Stimulated activated naive CD8-positive, alpha-beta T cell treated with anti-CD3 and anti-CD28 coated beads, Interleukin-15, amount 100 ng/mL, for 72 hours (primary cell): ENCODE measurements at regions not wholly inside any gene's neighbourhood (a gene's known extent, or its start where the extent isn't known, plus 50 kb on each side); places are given as distances from the start of the nearest gene placed in this dataset.

Experiments
- ATAC-seq: fragments of 150-1000 bp; cut with Tn5 transposase; 2 replicates; pipeline ENCODE4 v1.10.0; 2021; ENCODE audit warnings: mild to moderate bottlenecking, moderate library complexity
- DNase-seq, 2 donors: peaks; one replicate each; pipeline ENCODE4 v3.0.0; 2021 to 2022
- H3K27ac Mint-ChIP-seq, 2 donors: one replicate each; pipeline ENCODE4 v1.8.0; 2022; ENCODE audit warnings: mild to moderate bottlenecking in 2 of 2, mixed read lengths in 2 of 2, moderate library complexity in 2 of 2
- H3K27me3 Mint-ChIP-seq: one replicate; pipeline ENCODE4 v1.8.0; 2022; ENCODE audit warnings: mixed read lengths
- H3K4me1 Mint-ChIP-seq: one replicate; pipeline ENCODE4 v1.8.0; 2022; ENCODE audit warnings: mild to moderate bottlenecking, mixed read lengths
- H3K4me3 Mint-ChIP-seq, 2 donors: one replicate each; pipeline ENCODE4 v1.8.0; 2022; ENCODE audit warnings: mild to moderate bottlenecking in 2 of 2, mixed read lengths in 2 of 2, moderate library complexity in 1 of 2
- H3K9me3 Mint-ChIP-seq, 2 donors: one replicate each; pipeline ENCODE4 v1.8.0; 2022; ENCODE audit warnings: mixed read lengths in 2 of 2

- Mint-ChIP-seq H3K27me3 (peaks cover 40% of the 10 kb centered on the region), H3K4me1 (no peaks in the 10 kb centered on the region), H3K4me3 (no peak overlapping the region), H3K27ac (no peak overlapping the region), H3K9me3 (no peaks in the 10 kb centered on the region)
- DNase-seq (no peak), ATAC-seq (no peak)
Measured at GRCh38 chr19:29371251-29372090, 154.3 kb upstream of the VSTM2B start.

DNA sequence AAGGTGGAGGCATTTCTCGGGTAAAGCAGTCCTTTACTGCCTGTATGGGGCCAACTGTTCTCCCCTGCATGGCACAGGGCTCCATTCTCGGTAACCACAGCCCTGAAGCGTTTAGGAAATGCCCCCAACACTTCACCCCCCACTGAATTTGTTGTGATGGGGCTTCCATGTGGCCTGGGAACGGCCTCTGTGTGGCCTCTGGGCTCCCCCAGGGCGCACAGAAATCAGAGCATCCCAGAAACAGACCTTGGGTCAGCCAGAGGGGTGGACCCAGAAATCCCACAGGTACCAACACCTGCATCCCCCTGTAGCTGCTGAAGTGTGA lies 153.7 kb upstream of the VSTM2B start:
- no peak overlapping the region for H3K4me3 Mint-ChIP-seq
- peaks cover 34% of the 10 kb centered on the region for H3K27me3 Mint-ChIP-seq
- H3K4me1 Mint-ChIP-seq: no peaks in the 10 kb centered on the region

GRCh38 chr19:29372461-29372860 lies 153.3 kb upstream of the VSTM2B start:
- no peak for ATAC-seq
- DNase-seq: no peak
- Mint-ChIP-seq H3K27ac (no peak overlapping the region), H3K4me1 (no peaks in the 10 kb centered on the region), H3K4me3 (no peak overlapping the region), H3K27me3 (peaks cover 33% of the 10 kb centered on the region), H3K9me3 (no peaks in the 10 kb centered on the region)

More for the DNA sequence above, 153.7 kb upstream of the VSTM2B start:
- H3K27ac Mint-ChIP-seq: no peak overlapping the region
- H3K9me3 Mint-ChIP-seq: no peaks in the 10 kb centered on the region
- DNase-seq (no peak), ATAC-seq (no peak)

- Mint-ChIP-seq H3K27me3 (peaks cover 30% of the 10 kb centered on the region), H3K9me3 (no peaks in the 10 kb centered on the region), H3K4me3 (no peak overlapping the region), H3K4me1 (no peaks in the 10 kb centered on the region), H3K27ac (no peak overlapping the region)
- ATAC-seq: no peak
- no peak for DNase-seq
Measured at GRCh38 chr19:29372921-29373797, 152.6 kb upstream of the VSTM2B start.

- Mint-ChIP-seq H3K4me1 (peaks cover 10% of the 10 kb centered on the region), H3K27ac (no peak overlapping the region), H3K9me3 (no peaks in the 10 kb centered on the region), H3K27me3 (peaks cover 42% of the 10 kb centered on the region), H3K4me3 (no peak overlapping the region)
- no peak for DNase-seq
- ATAC-seq: no peak
Measured at GRCh38 chr19:29375429-29376119, 150.2 kb upstream of the VSTM2B start.

- no peak overlapping the region for H3K4me3 Mint-ChIP-seq
- H3K4me1 Mint-ChIP-seq: peaks cover 10% of the 10 kb centered on the region
- H3K27me3 Mint-ChIP-seq: peaks cover 46% of the 10 kb centered on the region
- no peak for ATAC-seq
- no peak overlapping the region for H3K27ac Mint-ChIP-seq
- DNase-seq: no peak
- H3K9me3 Mint-ChIP-seq: no peaks in the 10 kb centered on the region
Measured at GRCh38 chr19:29376855-29377354, 148.9 kb upstream of the VSTM2B start.

DNA sequence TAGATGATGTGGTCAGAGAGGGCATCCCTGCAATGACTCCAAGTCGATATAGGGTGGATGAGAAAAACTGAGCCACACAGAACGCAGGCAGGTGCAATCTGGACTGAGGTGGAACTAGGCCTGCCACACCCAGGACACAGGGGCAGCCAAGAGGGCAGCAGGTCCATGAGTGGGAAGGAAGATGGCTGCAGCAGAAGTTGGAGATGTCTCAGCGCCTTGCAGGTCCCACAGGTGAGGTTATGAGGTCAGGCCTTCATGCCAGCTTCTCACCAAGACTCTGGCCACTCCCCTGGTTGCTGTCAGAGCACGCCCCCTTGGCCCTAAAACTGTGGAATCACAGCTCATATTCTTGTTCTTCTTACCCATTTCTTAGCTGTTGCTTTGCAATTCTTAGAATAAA lies 147.7 kb upstream of the VSTM2B start:
- peaks cover 42% of the 10 kb centered on the region for H3K27me3 Mint-ChIP-seq
- H3K9me3 Mint-ChIP-seq: no peaks in the 10 kb centered on the region
- DNase-seq: no peak

DNA sequence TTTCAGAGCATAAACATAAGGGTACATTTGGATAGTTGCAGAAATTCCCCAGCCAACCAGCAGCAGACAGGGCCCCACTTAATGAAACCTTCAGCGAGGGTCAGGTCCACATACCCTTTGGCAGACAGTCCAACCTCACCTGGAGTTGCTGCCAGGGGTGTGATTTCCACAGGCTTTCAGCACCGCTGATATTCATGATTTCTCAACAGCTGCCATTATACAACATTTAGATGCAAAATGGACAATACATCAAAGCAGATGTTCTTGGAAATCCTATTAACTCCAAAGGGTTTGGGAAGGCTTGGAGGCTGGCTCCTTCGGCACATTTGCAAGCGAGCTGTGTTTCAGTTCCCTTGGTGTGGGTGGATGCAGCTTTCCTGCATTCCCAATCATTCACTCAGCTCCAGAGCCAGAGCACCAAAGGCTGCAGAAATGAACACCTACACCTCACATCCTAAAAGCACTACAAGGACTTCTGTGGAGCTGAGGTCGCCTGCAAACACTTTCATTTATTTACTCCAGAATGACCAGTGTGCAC lies 147.2 kb upstream of the VSTM2B start:
- Mint-ChIP-seq H3K4me1 (peaks cover 10% of the 10 kb centered on the region), H3K27ac (no peak overlapping the region), H3K4me3 (no peak overlapping the region), H3K9me3 (no peaks in the 10 kb centered on the region), H3K27me3 (peaks cover 37% of the 10 kb centered on the region)
- ATAC-seq (no peak), DNase-seq (no peak)

More for the DNA sequence above, 147.7 kb upstream of the VSTM2B start:
- H3K4me1 Mint-ChIP-seq: peaks cover 10% of the 10 kb centered on the region
- no peak overlapping the region for H3K27ac Mint-ChIP-seq
- no peak overlapping the region for H3K4me3 Mint-ChIP-seq
- ATAC-seq: no peak

- H3K27me3 Mint-ChIP-seq: peaks cover 28% of the 10 kb centered on the region
- peaks cover 10% of the 10 kb centered on the region for H3K4me1 Mint-ChIP-seq
- DNase-seq (no peak), ATAC-seq (no peak)
- H3K27ac Mint-ChIP-seq: peak overlapping the region in 1 of 2 donors; percentile 64
- no peak overlapping the region for H3K4me3 Mint-ChIP-seq
- H3K9me3 Mint-ChIP-seq: no peaks in the 10 kb centered on the region
Measured at GRCh38 chr19:29379257-29380021, 146.4 kb upstream of the VSTM2B start.

GRCh38 chr19:29380581-29380980 lies 145.2 kb upstream of the VSTM2B start:
- Mint-ChIP-seq H3K4me3 (no peak overlapping the region), H3K9me3 (no peaks in the 10 kb centered on the region), H3K27me3 (peaks cover 27% of the 10 kb centered on the region), H3K27ac (no peak overlapping the region), H3K4me1 (peaks cover 10% of the 10 kb centered on the region)
- ATAC-seq (no peak), DNase-seq (no peak)

DNA sequence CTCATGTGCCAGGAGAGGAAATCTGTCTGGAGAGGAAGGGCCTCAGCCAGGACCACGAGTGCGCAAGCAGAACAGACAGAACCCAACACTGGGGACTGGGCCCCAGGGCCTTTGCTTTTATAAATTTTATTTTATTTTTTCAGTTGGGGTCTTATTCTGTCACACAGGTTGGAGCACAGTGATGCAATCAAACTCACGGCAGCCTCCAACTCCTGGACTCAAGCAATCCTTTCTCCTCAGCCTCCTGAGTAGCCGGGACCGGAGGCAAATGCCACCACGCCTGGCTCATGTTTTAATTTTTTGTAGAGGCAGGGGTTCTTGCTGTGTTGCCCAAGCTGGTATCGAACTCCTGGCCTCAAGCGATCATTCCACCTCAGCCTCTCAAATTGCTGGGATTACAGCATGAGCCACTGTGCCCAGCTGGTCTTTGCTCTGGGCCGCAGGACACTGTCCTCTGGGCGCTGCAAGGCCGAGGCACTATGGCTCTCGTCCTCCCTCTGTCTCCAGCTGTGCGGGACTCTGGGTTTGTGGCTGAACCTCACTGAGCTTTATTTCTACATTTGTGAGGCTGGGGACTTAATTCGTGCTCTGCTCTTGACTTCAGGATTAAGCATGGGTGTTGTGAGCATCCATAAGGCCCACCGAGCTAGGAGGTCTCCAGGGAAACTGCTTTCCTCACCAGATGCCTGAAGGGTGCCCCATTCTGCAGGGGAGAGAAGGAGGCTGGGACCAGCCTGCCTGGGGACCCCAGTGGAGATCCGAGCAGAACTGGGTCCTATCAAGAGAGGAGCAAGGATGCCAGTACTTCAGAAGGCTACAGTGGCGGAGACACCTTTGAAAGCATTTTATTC lies 144.2 kb upstream of the VSTM2B start:
- peaks cover 27% of the 10 kb centered on the region for H3K27me3 Mint-ChIP-seq
- H3K9me3 Mint-ChIP-seq: no peaks in the 10 kb centered on the region
- ATAC-seq (no peak), DNase-seq (no peak)
- peaks cover 10% of the 10 kb centered on the region for H3K4me1 Mint-ChIP-seq
- H3K27ac Mint-ChIP-seq: no peak overlapping the region
- no peak overlapping the region for H3K4me3 Mint-ChIP-seq

- Mint-ChIP-seq H3K27ac (no peak overlapping the region), H3K4me1 (peaks cover 10% of the 10 kb centered on the region), H3K9me3 (peaks cover 0 to 3% of the 10 kb centered on the region in 2 donors), H3K4me3 (no peak overlapping the region), H3K27me3 (peaks cover 20% of the 10 kb centered on the region)
- ATAC-seq (no peak), DNase-seq (no peak)
Measured at GRCh38 chr19:29383696-29384095, 142.1 kb upstream of the VSTM2B start.

DNA sequence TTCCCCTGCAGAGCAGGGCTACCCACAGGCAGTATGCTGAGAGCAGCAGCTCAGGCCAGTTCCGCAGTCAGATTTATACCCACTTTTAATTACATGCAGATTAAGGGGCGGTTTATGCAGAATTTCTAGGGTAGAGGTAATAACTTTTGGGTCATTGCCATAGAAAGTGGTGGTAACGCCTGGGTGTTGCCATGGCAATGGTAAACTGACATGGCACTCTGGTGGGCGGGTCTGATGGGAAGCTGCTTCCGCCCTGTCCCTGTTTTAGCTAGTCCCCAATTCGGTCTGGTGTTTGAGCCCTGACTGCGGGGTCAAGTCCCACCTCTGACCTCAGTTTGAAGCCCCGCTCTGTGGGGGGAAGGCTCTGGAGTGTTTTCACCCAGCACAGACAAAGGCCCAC lies 141.1 kb upstream of the VSTM2B start:
- H3K27me3 Mint-ChIP-seq: peaks cover 13% of the 10 kb centered on the region
- DNase-seq (no peak), ATAC-seq (no peak)
- H3K4me1 Mint-ChIP-seq: peaks cover 8% of the 10 kb centered on the region
- no peak overlapping the region for H3K4me3 Mint-ChIP-seq
- H3K27ac Mint-ChIP-seq: peak overlapping the region in 1 of 2 donors; percentile 48
- peaks cover 1 to 7% of the 10 kb centered on the region in 2 donors for H3K9me3 Mint-ChIP-seq

DNA sequence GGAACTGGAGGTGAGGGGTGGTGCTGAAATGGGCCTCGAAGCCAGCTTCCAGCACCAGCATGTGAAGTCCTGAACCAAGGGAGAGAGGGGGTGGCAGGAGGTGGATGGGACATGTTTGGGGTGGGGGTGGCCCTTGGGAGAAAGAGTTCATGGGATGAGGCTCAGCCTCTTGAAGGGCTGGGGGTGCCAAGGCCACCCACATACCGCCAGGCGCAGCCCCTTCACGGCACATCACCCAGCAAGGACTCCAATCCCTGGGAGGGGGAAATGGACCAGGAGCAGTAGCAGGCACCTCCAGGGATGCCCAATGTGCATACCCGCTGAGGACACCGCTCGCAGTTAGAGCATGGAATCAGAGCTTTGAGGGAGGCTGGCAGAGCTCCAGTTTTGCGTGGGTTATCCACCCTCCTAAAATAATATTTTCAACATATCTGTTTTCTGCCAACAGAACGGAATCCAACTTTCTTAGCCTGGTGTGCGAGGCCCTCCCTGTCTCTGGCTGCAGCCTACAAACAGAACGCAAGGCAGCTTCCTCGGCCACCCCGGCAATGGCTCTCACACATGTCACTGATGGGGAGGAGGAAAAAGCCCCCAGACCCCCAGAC lies 140.5 kb upstream of the VSTM2B start:
- H3K9me3 Mint-ChIP-seq: peaks cover 8 to 11% of the 10 kb centered on the region in 2 donors
- no peak for ATAC-seq
- DNase-seq: no peak
- H3K4me1 Mint-ChIP-seq: peaks cover 1% of the 10 kb centered on the region
- peak overlapping the region in 1 of 2 donors; percentile 83 for H3K27ac Mint-ChIP-seq
- peaks cover 7% of the 10 kb centered on the region for H3K27me3 Mint-ChIP-seq
- no peak overlapping the region for H3K4me3 Mint-ChIP-seq
